Liver (tissue), 8 donors: ENCODE measurements at regions not wholly inside any gene's neighbourhood (a gene's known extent, or its start where the extent isn't known, plus 50 kb on each side); places are given as distances from the start of the nearest gene placed in this dataset.

Experiments
- DNase-seq: peaks from one replicate; pipeline ENCODE4 v3.0.0-alpha.2; 2017; ENCODE audit warnings: low spot score
- H3K27ac ChIP-seq, 2 donors: one replicate each; pipeline ENCODE4 v1.7.0; 2013; ENCODE audit warnings: inconsistent platforms in 2 of 2, low read length in 2 of 2, control low read depth in 1 of 2, low read depth in 1 of 2, mild to moderate bottlenecking in 1 of 2
- H3K27me3 ChIP-seq, 4 donors: one replicate each; pipeline versions ENCODE4 v1.6.1 to v1.7.0; 2013; ENCODE audit warnings: low read length in 3 of 4, inconsistent platforms in 1 of 4, mild to moderate bottlenecking in 1 of 4, moderate library complexity in 1 of 4; ENCODE audit not compliant: control insufficient read depth in 4 of 4, insufficient read depth in 4 of 4
- H3K36me3 ChIP-seq, 4 donors: one replicate each; pipeline versions ENCODE4 v1.6.1 to v1.7.0; 2013; ENCODE audit warnings: low read length in 3 of 4, mild to moderate bottlenecking in 3 of 4, low read depth in 1 of 4, moderate library complexity in 1 of 4; ENCODE audit not compliant: control insufficient read depth in 4 of 4, insufficient read depth in 3 of 4
- H3K4me1 ChIP-seq, 4 donors: one replicate each; pipeline versions ENCODE4 v1.6.1 to v1.7.0; 2013; ENCODE audit warnings: low read length in 3 of 4, mild to moderate bottlenecking in 3 of 4, moderate library complexity in 1 of 4; ENCODE audit not compliant: control insufficient read depth in 4 of 4, insufficient read depth in 4 of 4
- H3K4me3 ChIP-seq, 3 donors: one replicate each; pipeline versions ENCODE4 v1.6.1 to v1.7.0; 2013; ENCODE audit warnings: low read length in 3 of 3, control low read depth in 1 of 3, low read depth in 1 of 3, mild to moderate bottlenecking in 1 of 3
- H3K9ac ChIP-seq, 2 donors: one replicate each; pipeline ENCODE4 v1.7.0; 2013; ENCODE audit warnings: low read length in 2 of 2, mild to moderate bottlenecking in 2 of 2, moderate library complexity in 2 of 2, control low read depth in 1 of 2, low read depth in 1 of 2
- H3K9me3 ChIP-seq, 4 donors: one replicate each; pipeline versions ENCODE4 v1.6.1 to v1.7.0; 2013; ENCODE audit warnings: low read length in 3 of 4; ENCODE audit not compliant: control insufficient read depth in 4 of 4
- CTCF ChIP-seq: fragments of 150-350 bp; IDR thresholded peaks from 2 replicates; pipeline ENCODE4 v1.5.1; 2017; ENCODE audit warnings: improper control_type of control experiment, low read depth, low read length; ENCODE audit not compliant: missing input control
- EGR1 ChIP-seq, 2 donors: IDR thresholded peaks; 2 replicates each; pipeline ENCODE4 v1.6.1; 2016 to 2018; ENCODE audit warnings: antibody characterized with exemption in 2 of 2, low read depth in 2 of 2
- FOXA1 ChIP-seq: IDR thresholded peaks from 2 replicates; pipeline ENCODE4 v1.6.1; 2016; ENCODE audit warnings: antibody characterized with exemption
- FOXA2 ChIP-seq: IDR thresholded peaks from 2 replicates; pipeline ENCODE4 v1.6.1; 2016; ENCODE audit warnings: antibody characterized with exemption
- GABPA ChIP-seq, 2 donors: IDR thresholded peaks in 1 of 2; conservative IDR thresholded peaks in 1 of 2; 2 replicates each; pipeline ENCODE4 v1.6.1; 2016; ENCODE audit warnings: antibody characterized with exemption in 2 of 2, mild to moderate bottlenecking in 1 of 2, moderate library complexity in 1 of 2
- HNF4G ChIP-seq: IDR thresholded peaks from 2 replicates; pipeline ENCODE4 v1.6.1; 2016; ENCODE audit warnings: antibody characterized with exemption
- JUND ChIP-seq, 2 donors: IDR thresholded peaks; 2 replicates each; pipeline ENCODE4 v1.6.1; 2016; ENCODE audit warnings: antibody characterized with exemption in 2 of 2
- NR2F2 ChIP-seq: IDR thresholded peaks from 2 replicates; pipeline ENCODE4 v1.6.1; 2016; ENCODE audit warnings: antibody characterized with exemption
- RAD21 ChIP-seq, 2 donors: IDR thresholded peaks; 2 replicates each; pipeline ENCODE4 v1.6.1; 2016; ENCODE audit warnings: antibody characterized with exemption in 2 of 2, mild to moderate bottlenecking in 2 of 2
- REST ChIP-seq: IDR thresholded peaks from 2 replicates; pipeline ENCODE4 v1.6.1; 2016; ENCODE audit warnings: antibody characterized with exemption, mild to moderate bottlenecking
- RXRA ChIP-seq, 2 donors: IDR thresholded peaks; 2 replicates each; pipeline ENCODE4 v1.6.1; 2017 to 2018; ENCODE audit warnings: antibody characterized with exemption in 2 of 2, mild to moderate bottlenecking in 1 of 2
- SP1 ChIP-seq: IDR thresholded peaks from 2 replicates; pipeline ENCODE4 v1.6.1; 2018; ENCODE audit warnings: antibody characterized with exemption, mild to moderate bottlenecking
- TAF1 ChIP-seq: conservative IDR thresholded peaks from 2 replicates; pipeline ENCODE4 v1.6.1; 2016; ENCODE audit warnings: antibody characterized with exemption, mild to moderate bottlenecking
- YY1 ChIP-seq: IDR thresholded peaks from 2 replicates; pipeline ENCODE4 v1.6.1; 2016; ENCODE audit warnings: antibody characterized with exemption, mild to moderate bottlenecking
- ZBTB33 ChIP-seq: IDR thresholded peaks from 2 replicates; pipeline ENCODE4 v1.6.1; 2016; ENCODE audit warnings: antibody characterized with exemption
- WGBS: extraction: QIAGEN DNeasy Blood & Tissue Kit; methylation state at CpG from one replicate; pipeline ENCODE4 v1.1.7; 2013; 5-methylcytosine and 5-hydroxymethylcytosine counted together
- TF ChIP-seq, protein P1 (sequence below): IDR thresholded peaks from 2 replicates; pipeline ENCODE4 v1.6.1; 2016; ENCODE audit warnings: antibody characterized with exemption
- TF ChIP-seq, protein P2 (sequence below): IDR thresholded peaks from 2 replicates; pipeline ENCODE4 v1.6.1; 2016; ENCODE audit warnings: antibody characterized with exemption
- donor health status: healthy.
- donor health status: healthy.
- donor health status: healthy.
- donor health status: healthy.
- donor health status: healthy.

GRCh38 chr5:110913221-110913620, 158.3 kb upstream of the TSLP start:
- TF ChIP-seq NR2F2 (no peak), HNF4G (no peak), EGR1 (IDR thresholded peaks at IDR 0.05; ENCODE audit: low read depth in 2 of 2) (no peak), ZBTB33 (no peak), TAF1 (no peak), GABPA (IDR thresholded peaks at IDR 0.05 in 1 of 2, conservative IDR thresholded peaks at IDR 0.05 in 1 of 2) (no peak), CTCF (no peak), REST (no peak), YY1 (no peak), SP1 (no peak), FOXA1 (no peak), FOXA2 (no peak), RXRA (IDR thresholded peaks at IDR 0.05) (no peak), RAD21 (IDR thresholded peaks at IDR 0.05) (no peak)
- TF ChIP-seq, protein P1, sequence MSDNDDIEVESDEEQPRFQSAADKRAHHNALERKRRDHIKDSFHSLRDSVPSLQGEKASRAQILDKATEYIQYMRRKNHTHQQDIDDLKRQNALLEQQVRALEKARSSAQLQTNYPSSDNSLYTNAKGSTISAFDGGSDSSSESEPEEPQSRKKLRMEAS: no peak
- H3K36me3 ChIP-seq: no peaks in the 10 kb centered on the region
- H3K27ac ChIP-seq: no peak overlapping the region
- H3K4me3 ChIP-seq: no peak overlapping the region
- H3K4me1 ChIP-seq: peaks cover 7 to 24% (median 23%) of the 10 kb centered on the region in 4 donors
- H3K27me3 ChIP-seq: no peaks in the 10 kb centered on the region
- no peaks in the 10 kb centered on the region for H3K9me3 ChIP-seq
- 98% methylated on average over 1 of the region's 1 CpG for WGBS
- DNase-seq: no peak
- H3K9ac ChIP-seq: no peak overlapping the region

- Histone ChIP-seq H3K36me3 (no peaks in the 10 kb centered on the region), H3K27ac (peak overlapping the region in 1 of 2 donors; percentile 15), H3K9me3 (no peaks in the 10 kb centered on the region), H3K4me3 (no peak overlapping the region), H3K27me3 (no peaks in the 10 kb centered on the region), H3K9ac (no peak overlapping the region), H3K4me1 (peaks cover 0 to 7% (median 3%) of the 10 kb centered on the region in 4 donors)
- peak in 1 of 2 donors; percentile 9 for TF ChIP-seq JUND (IDR thresholded peaks at IDR 0.05)
- TF ChIP-seq, protein P2, sequence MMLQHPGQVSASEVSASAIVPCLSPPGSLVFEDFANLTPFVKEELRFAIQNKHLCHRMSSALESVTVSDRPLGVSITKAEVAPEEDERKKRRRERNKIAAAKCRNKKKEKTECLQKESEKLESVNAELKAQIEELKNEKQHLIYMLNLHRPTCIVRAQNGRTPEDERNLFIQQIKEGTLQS: no peak
- TF ChIP-seq RAD21 (IDR thresholded peaks at IDR 0.05): peak in 1 of 2 donors; percentile 25
- DNase-seq: no peak
- WGBS: 29% methylated on average over 6 of the region's 6 CpGs
Measured at GRCh38 chr5:110916381-110917049, 155.0 kb upstream of the TSLP start.
